Posterior cingulate gyrus (tissue), 11 donors: ENCODE measurements at regions not wholly inside any gene's neighbourhood (a gene's known extent, or its start where the extent isn't known, plus 50 kb on each side); places are given as distances from the start of the nearest gene placed in this dataset.

Source experiments
- DNase-seq, 10 donors: peaks; one replicate each; pipeline versions ENCODE4 v3.0.0 to v3.0.0-alpha.2; 2020 to 2021; ENCODE audit warnings: mixed read lengths in 3 of 10
- intact Hi-C: fragments of 100-400 bp; cut with DNase I; formaldehyde crosslinking; loops from one replicate; pipeline ENCODE4 v1.15.1; 2023

DNA sequence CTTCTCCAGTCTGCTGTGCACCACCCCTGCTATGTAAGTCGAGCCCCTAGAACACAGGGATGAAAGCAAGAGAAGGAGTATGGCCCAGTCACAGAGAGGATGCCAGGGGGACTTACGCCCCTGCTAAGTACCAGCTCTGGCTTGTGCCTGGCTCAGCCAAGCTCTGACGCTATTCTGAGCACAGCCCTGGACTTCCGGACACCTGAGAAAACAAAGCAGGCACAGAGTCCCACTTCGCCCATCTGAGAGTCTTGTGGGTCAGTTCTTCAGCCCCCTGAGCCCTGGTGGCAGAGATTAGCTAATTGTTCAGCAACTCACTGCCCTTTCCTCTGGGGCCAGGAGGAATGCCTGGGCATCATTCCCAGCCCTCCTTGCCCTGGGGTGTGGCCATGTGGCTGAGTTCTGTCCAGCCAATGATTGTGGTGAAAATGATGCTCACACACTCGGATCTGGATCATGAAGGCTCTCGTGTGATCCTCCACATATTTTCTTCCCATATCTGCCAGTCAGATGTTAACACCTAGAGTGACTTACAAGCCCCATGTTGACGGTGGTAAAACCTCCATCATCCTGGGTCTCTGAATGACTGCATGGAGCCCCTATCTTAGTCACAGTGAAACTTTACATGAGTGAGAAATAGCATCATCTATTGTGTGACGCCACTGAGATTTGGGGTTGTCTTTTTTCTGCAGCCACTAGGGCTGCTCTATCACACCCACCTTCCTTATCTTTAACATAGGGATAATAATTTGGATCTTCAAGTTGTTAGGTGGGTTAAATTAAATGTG is 105.7 kb downstream of the TPRA1 start:
- intact Hi-C loops = no loop called here
- peak in 1 of 10 donors; percentile 38 for DNase-seq

GRCh38 chr3:127483902-127484591 is 106.5 kb downstream of the TPRA1 start:
- DNase-seq = peak in 2 of 10 donors; percentile 5 to 69
- intact Hi-C loops = no loop called here

- peak in 2 of 10 donors; percentile 44 to 52 for DNase-seq
- intact Hi-C loops = no loop called here
Measured at GRCh38 chr3:127483005-127483641, 107.4 kb downstream of the TPRA1 start.

DNA sequence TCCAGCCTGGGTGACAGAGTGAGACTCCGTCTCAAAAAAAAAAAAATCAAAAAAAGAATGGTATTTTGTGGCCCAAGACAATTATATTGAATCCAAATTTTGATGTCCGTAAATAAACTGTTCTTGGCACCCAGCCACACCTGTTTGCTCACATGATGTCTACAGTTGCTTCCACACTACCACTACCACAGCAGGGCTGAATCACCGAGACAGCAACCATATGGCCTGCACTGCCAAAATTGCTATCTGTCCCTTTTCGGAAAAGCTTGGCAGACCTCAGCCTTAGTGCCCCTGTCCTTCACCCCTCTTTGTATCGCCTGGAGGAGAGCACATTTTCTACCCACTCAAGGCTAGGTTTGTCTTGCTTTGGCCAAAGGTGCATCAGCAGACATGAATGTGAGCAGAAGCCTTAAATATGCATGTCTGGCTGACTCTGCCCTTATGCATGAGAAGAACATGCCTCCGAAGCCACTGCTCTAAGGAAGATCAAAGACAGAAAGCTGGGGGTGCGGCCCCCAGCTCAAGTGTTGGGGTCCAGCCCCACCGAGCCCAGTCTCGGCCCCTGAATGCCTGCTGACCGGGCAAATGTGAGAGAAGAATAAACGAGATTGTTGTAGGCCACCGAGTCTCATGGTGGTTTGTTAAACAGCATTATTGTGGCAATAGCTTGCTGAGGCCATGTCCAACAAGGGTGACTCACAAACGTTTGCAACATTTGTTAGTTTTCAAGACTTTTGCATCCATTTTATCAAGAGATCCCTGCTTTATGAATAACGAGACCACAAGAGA is 108.1 kb downstream of the TPRA1 start:
- DNase-seq = peak in 2 of 10 donors; percentile 0 to 25

DNA sequence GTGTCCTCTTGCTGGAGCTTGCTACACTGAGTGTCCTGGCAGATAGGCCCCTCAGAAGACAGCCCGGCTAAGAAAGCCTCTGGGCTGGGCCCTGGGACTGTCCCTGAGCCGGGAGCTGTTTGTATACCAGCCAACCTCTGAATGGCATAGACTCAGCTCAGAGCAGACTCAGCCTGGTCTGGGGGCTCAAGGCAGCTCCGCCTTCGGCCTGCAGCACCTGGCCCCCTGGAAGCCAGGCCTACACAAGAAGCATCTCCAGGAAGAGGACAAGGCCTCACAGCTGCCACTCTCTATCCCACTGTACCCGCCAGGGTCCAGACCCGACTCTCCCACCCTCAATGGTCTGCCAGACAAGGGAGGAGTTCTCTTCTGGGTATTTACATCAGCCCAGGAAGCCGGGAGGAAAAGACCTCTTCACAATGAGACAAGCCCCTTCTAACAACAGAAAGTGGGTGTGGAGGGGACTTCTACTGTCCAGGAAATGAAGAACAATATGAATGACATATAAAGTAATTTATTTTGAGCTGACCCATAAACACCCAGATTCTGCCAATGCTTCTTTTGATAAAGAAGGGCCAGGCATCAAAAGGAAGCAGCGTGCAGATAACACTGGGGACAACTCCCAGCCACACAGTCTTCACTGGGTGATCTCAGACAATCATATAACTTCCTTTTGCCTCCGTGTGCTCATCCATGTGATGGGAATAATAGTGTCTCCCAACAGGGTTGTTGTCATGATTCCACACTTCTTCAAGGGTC is 110.2 kb downstream of the TPRA1 start:
- intact Hi-C loops = no loop called here
- peak in 1 of 10 donors; percentile 67 for DNase-seq

More for the DNA sequence above, 108.1 kb downstream of the TPRA1 start:
- intact Hi-C loops = no loop called here

DNA sequence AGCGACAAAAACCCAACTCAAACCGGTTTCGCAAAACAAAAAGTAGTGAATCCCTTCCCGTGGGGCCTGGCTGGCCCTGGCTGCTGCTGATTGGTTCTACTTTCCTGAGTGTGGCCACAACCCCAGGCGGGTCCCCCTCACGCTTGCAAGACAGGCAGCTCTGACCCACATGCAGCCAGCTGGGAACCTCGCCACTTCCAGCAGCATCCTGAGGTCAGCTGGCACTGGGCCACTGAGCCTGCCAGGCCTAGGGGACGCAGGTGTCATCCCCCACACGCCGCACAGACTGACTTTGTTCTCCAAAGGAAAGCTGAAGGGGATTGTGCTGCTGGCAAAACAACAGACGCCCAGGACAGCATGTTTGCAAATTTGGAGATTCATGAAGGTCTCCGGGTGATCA is 111.1 kb downstream of the TPRA1 start:
- intact Hi-C loops = no loop called here
- DNase-seq = peak in 3 of 10 donors; percentile 39 to 84 (median 83)

GRCh38 chr3:127478922-127479321 is 111.6 kb downstream of the TPRA1 start:
- intact Hi-C loops = no loop called here
- peak in 1 of 10 donors; percentile 20 for DNase-seq

- intact Hi-C loops = no loop called here
- DNase-seq = peak in 2 of 10 donors; percentile 25 to 49
Measured at GRCh38 chr3:127477396-127477795, 113.1 kb downstream of the TPRA1 start.

DNA sequence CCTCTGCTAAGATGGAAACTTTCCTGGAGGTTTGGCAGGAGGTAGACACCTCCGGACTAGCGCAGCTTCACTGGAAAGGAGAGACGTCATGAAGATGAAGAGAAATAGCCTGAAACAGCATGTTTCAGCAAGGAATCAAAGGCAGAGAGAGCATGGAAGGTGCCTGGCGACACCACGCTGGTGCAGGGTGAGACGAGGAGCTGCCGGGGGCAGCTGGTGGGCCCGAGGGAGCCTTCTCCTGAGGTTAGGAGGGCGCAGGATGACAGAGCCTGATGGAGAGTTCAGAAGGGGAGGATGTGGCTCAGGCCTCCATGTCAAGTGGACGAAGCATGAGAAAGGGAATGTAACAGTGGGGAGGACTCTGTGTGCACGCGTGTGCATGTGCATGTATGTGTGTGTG is 113.6 kb downstream of the TPRA1 start:
- DNase-seq = peak in 2 of 10 donors; percentile 41 to 65
- intact Hi-C loops = no loop called here

- intact Hi-C loops = no loop called here
- peak in 1 of 10 donors; percentile 19 for DNase-seq
Measured at GRCh38 chr3:127475975-127476705, 114.4 kb downstream of the TPRA1 start.

DNA sequence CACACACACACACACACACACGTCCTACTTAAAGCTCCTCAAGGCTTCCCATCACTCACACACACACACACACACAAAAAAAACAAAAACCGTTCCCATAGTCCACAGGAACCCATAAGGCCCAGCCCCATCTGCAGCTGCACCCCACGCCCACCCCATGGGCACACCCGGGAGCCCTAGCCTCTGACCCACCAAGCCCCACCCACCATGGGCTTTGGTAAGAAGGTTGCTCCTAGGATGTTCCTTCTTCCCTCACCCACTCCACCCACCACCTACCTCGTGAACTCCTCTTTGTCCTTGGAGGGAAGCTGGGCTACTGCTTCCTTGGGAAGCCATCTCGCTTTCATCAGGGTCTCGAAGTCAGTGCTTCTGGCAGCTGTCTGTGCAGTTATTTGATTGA is 115.1 kb downstream of the TPRA1 start:
- intact Hi-C loops = no loop called here
- DNase-seq = peak in 2 of 10 donors; percentile 29 to 58

- DNase-seq = peak in 2 of 10 donors; percentile 13 to 44
- intact Hi-C loops = no loop called here
Measured at GRCh38 chr3:127473244-127474024, 117.1 kb downstream of the TPRA1 start.

- peak in 1 of 10 donors; percentile 55 for DNase-seq
- intact Hi-C loops = no loop called here
Measured at GRCh38 chr3:127472506-127472905, 118.0 kb downstream of the TPRA1 start.

GRCh38 chr3:127471142-127471541 is 119.4 kb downstream of the TPRA1 start:
- DNase-seq = peak in 2 of 10 donors; percentile 47 to 62
- intact Hi-C loops = no loop called here

DNA sequence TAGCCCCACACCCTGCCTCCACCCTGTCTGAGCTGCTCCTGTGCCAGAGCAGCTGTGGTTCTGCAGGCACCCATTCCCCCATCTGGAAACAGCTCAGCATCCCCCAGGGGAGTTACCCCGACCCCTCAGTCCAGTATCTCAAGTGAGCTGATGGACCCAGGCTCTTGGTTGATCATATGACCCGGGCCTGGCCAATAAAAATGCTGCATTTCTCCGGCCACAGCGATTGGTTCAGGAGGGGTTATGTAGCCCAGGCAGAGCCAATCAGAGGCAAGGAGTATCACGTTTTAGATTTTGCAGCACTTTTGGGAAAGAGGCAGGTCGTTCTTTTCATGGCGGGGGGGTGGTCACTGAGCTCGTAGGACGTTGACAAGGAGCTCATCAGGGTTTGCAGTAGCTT is 120.8 kb downstream of the TPRA1 start:
- DNase-seq = no peak
- intact Hi-C loops = no loop called here

DNA sequence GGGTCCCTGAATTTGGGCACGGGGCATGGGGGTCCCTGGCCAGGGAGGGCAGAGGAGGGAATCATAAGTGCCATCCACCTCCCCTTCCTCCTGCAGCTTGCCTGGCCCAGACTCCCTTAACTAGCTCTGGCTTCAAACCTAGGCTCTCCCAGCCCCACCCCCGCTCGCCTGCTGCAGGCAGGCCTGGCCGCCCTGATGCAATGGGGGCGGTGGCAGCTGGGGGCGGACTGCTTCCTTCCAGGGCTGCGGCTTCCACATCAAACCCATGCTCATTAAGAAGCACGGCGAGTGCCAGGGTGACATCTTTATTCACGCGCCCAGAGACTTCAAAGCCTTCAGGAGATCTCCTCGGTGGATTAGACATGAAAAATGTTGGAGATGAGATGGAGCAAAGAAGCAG is 123.1 kb downstream of the TPRA1 start:
- intact Hi-C loops = no loop called here
- peak in 8 of 10 donors; percentile 57 to 96 (median 76) for DNase-seq

DNA sequence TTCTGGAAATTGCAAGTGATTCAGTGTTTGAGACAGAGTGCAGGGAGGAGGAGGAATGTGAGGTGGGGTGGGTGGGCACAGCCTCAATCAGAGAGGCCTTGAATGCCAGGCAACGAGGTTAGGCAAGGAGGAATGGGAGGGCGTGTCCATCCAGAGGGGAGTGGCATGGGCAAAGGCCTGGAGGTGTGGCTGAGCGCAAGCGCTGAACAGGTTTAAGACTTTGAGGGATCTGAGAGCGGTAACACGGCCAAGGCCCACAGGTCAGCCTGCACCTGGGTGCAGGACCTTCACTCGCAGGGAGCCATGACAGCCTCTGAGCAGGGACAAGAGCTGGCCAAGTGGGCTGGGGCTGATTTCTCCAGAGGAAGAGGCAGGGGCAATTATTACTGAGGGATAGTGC is 125.9 kb downstream of the TPRA1 start:
- intact Hi-C loops = no loop called here
- DNase-seq = no peak

- peak in 3 of 10 donors; percentile 18 to 77 (median 31) for DNase-seq
- intact Hi-C loops = no loop called here
Measured at GRCh38 chr3:127462111-127462655, 128.3 kb downstream of the TPRA1 start.
